Stimulated activated CD4-positive, alpha-beta T cell treated with anti-CD3 and anti-CD28 coated beads, Interleukin-12 subunit alpha, Interleukin-12 subunit beta, amount 100 ng/mL, for 4 hours (primary cell): ENCODE measurements at regions not wholly inside any gene's neighbourhood (a gene's known extent, or its start where the extent isn't known, plus 50 kb on each side); places are given as distances from the start of the nearest gene placed in this dataset.
"Not testable (repeated sequence)": the region's sequence is repeated elsewhere in the genome, so short reads cannot be mapped to it uniquely, and the experiment has no call there.

ENCODE experiments used
- DNase-seq: peaks from one replicate; pipeline ENCODE4 v3.0.0-alpha.2; 2020

GRCh38 chr6:134821928-134822864 is 127.7 kb downstream of the ALDH8A1 start:
- DNase-seq: no peak

GRCh38 chr6:134821397-134821796 is 128.5 kb downstream of the ALDH8A1 start:
- no peak for DNase-seq

GRCh38 chr6:134819863-134820800 is 129.8 kb downstream of the ALDH8A1 start:
- DNase-seq: no peak

GRCh38 chr6:134819236-134819635 is 130.7 kb downstream of the ALDH8A1 start:
- DNase-seq: no peak

- DNase-seq: no peak
These were observed 132.5 kb downstream of the ALDH8A1 start for GRCh38 chr6:134817448-134817847.

GRCh38 chr6:134816780-134817179 is 133.1 kb downstream of the ALDH8A1 start:
- no peak for DNase-seq

- DNase-seq: no peak
These were observed 133.6 kb downstream of the ALDH8A1 start for GRCh38 chr6:134816300-134816699.

- no peak for DNase-seq
These were observed 135.7 kb downstream of the ALDH8A1 start for GRCh38 chr6:134814076-134814695.

GRCh38 chr6:134813146-134813545 is 136.8 kb downstream of the ALDH8A1 start:
- DNase-seq: no peak

- DNase-seq: no peak
These were observed 139.5 kb downstream of the ALDH8A1 start for GRCh38 chr6:134810402-134810801.

- DNase-seq: no peak
These were observed 140.8 kb downstream of the ALDH8A1 start for GRCh38 chr6:134809130-134809529.

GRCh38 chr6:134806180-134806798 is 143.6 kb downstream of the ALDH8A1 start:
- DNase-seq: no peak

GRCh38 chr6:134805168-134805567 is 144.7 kb downstream of the ALDH8A1 start:
- DNase-seq: no peak

- DNase-seq: not testable (repeated sequence)
These were observed 145.6 kb downstream of the ALDH8A1 start for GRCh38 chr6:134804311-134804710.

- no peak for DNase-seq
These were observed 147.4 kb downstream of the ALDH8A1 start for GRCh38 chr6:134802426-134803058.

GRCh38 chr6:134797400-134798113 is 152.3 kb downstream of the ALDH8A1 start:
- no peak for DNase-seq

GRCh38 chr6:134795691-134796090 is 154.2 kb downstream of the ALDH8A1 start:
- DNase-seq: no peak

GRCh38 chr6:134795001-134795400 is 154.9 kb downstream of the ALDH8A1 start:
- DNase-seq: no peak

- DNase-seq: not testable (repeated sequence)
These were observed 158.6 kb downstream of the ALDH8A1 start for GRCh38 chr6:134791243-134791843.

GRCh38 chr6:134787261-134787877 is 162.5 kb downstream of the ALDH8A1 start:
- no peak for DNase-seq
